HepG2 (cell line): ENCODE measurements at regions not wholly inside any gene's neighbourhood (a gene's known extent, or its start where the extent isn't known, plus 50 kb on each side); places are given as distances from the start of the nearest gene placed in this dataset.

Source experiments
- ARHGAP35 ChIP-seq: sonication (generic); formaldehyde crosslinking; IDR thresholded peaks from 2 replicates; pipeline ENCODE4 v1.9.0; 2022; ENCODE audit warnings: mild to moderate bottlenecking, inconsistent platforms, moderate library complexity, missing genetic modification reagents, borderline replicate concordance
- ARNTL ChIP-seq: sonication (generic); formaldehyde crosslinking; IDR thresholded peaks from 2 replicates; pipeline ENCODE4 v1.4.0; 2020; ENCODE audit warnings: mild to moderate bottlenecking, missing genetic modification reagents
- ASH2L ChIP-seq: fragments of 300-600, 200-600 bp; sonication (generic); IDR thresholded peaks from 2 replicates; pipeline ENCODE4 v1.7.0; 2017; ENCODE audit warnings: low read depth, mild to moderate bottlenecking, moderate library complexity, mixed read lengths, low read length; ENCODE audit not compliant: insufficient read length
- DR1 ChIP-seq: sonication (generic); formaldehyde crosslinking; IDR thresholded peaks from 2 replicates; pipeline ENCODE4 v1.8.0; 2021; ENCODE audit warnings: mild to moderate bottlenecking, missing genetic modification reagents, inconsistent platforms
- ERF ChIP-seq: IDR thresholded peaks from 2 replicates; pipeline ENCODE4 v1.6.1; 2018; ENCODE audit warnings: missing biosample characterization, missing genetic modification reagents
- FOXA1 ChIP-seq, 2 experiments: fragments of 450-650 bp in 1 of 2; sonication (generic) in 1 of 2; formaldehyde crosslinking in 1 of 2; IDR thresholded peaks; 2 replicates each; pipeline versions ENCODE4 v1.4.0 to v1.6.1; 2016 to 2020; ENCODE audit warnings: missing genetic modification reagents in 1 of 2
- KDM5B ChIP-seq: sonication (generic); formaldehyde crosslinking; IDR thresholded peaks from 2 replicates; pipeline ENCODE4 v1.4.0; 2020; ENCODE audit warnings: missing genetic modification reagents, mild to moderate bottlenecking, borderline replicate concordance
- MBD4 ChIP-seq: IDR thresholded peaks from 2 replicates; pipeline ENCODE4 v1.6.1; 2012; ENCODE audit warnings: low read length, inconsistent platforms, borderline replicate concordance
- NR2F1 ChIP-seq, 2 experiments: fragments of 450-650 bp in 1 of 2; formaldehyde crosslinking in 1 of 2; IDR thresholded peaks; 2 replicates each; pipeline versions ENCODE4 v1.5.0 to v1.6.1; 2016 to 2020; ENCODE audit warnings: mild to moderate bottlenecking in 1 of 2, missing compliant biosample characterization in 1 of 2, missing genetic modification reagents in 1 of 2, moderate library complexity in 1 of 2
- NR2F2 ChIP-seq: IDR thresholded peaks from 2 replicates; pipeline ENCODE4 v1.6.1; 2012; ENCODE audit warnings: low read depth, inconsistent platforms, borderline replicate concordance
- RCOR2 ChIP-seq: IDR thresholded peaks from 2 replicates; pipeline ENCODE4 v1.6.1; 2016; ENCODE audit warnings: missing biosample characterization, missing genetic modification reagents
- SAFB2 ChIP-seq: sonication (generic); formaldehyde crosslinking; IDR thresholded peaks from 2 replicates; pipeline ENCODE4 v1.5.1; 2020; ENCODE audit warnings: missing genetic modification reagents, low read depth, mild to moderate bottlenecking, borderline replicate concordance
- SALL2 ChIP-seq: sonication (generic); formaldehyde crosslinking; IDR thresholded peaks from 2 replicates; pipeline ENCODE4 v1.8.1; 2023; ENCODE audit warnings: mild to moderate bottlenecking, missing genetic modification reagents, inconsistent platforms
- ZBTB34 ChIP-seq: sonication (generic); formaldehyde crosslinking; IDR thresholded peaks from 2 replicates; pipeline ENCODE4 v1.8.0; 2022; ENCODE audit warnings: mild to moderate bottlenecking, missing genetic modification reagents
- ZFP37 ChIP-seq: sonication (generic); formaldehyde crosslinking; IDR thresholded peaks from 2 replicates; pipeline ENCODE4 v1.4.0; 2020; ENCODE audit warnings: missing genetic modification reagents, borderline replicate concordance
- ZGPAT ChIP-seq: IDR thresholded peaks from 2 replicates; pipeline ENCODE4 v1.6.1; 2016; ENCODE audit warnings: mild to moderate bottlenecking
- ZNF234 ChIP-seq: sonication (generic); formaldehyde crosslinking; conservative IDR thresholded peaks from 2 replicates; pipeline ENCODE4 v1.5.1; 2020; ENCODE audit warnings: mild to moderate bottlenecking, missing genetic modification reagents
- ZNF3 ChIP-seq: IDR thresholded peaks from 2 replicates; pipeline ENCODE4 v1.7.0; 2017; ENCODE audit warnings: inconsistent platforms
- ZNF451 ChIP-seq: sonication (generic); formaldehyde crosslinking; IDR thresholded peaks from 2 replicates; pipeline ENCODE4 v1.5.0; 2020; ENCODE audit warnings: mild to moderate bottlenecking, missing genetic modification reagents
- ZNF576 ChIP-seq: sonication (generic); formaldehyde crosslinking; IDR thresholded peaks from 2 replicates; pipeline ENCODE4 v1.4.0; 2020; ENCODE audit warnings: mild to moderate bottlenecking, missing genetic modification reagents
- ZNF619 ChIP-seq: sonication (generic); formaldehyde crosslinking; IDR thresholded peaks from 2 replicates; pipeline ENCODE4 v1.4.0; 2020; ENCODE audit warnings: mild to moderate bottlenecking, missing genetic modification reagents
- ZNF713 ChIP-seq: sonication (generic); formaldehyde crosslinking; IDR thresholded peaks from 2 replicates; pipeline ENCODE4 v1.4.0; 2020; ENCODE audit warnings: mild to moderate bottlenecking, missing genetic modification reagents
- ZNF790 ChIP-seq: sonication (generic); formaldehyde crosslinking; IDR thresholded peaks from 2 replicates; pipeline ENCODE4 v1.8.0; 2022; ENCODE audit warnings: missing genetic modification reagents, mild to moderate bottlenecking, borderline replicate concordance
- TF ChIP-seq, protein P1 (sequence below): sonication (generic); formaldehyde crosslinking; IDR thresholded peaks from 2 replicates; pipeline ENCODE4 v1.8.1; 2023; ENCODE audit warnings: mild to moderate bottlenecking, missing genetic modification reagents
- TF ChIP-seq, protein P2 (sequence below): sonication (generic); formaldehyde crosslinking; conservative IDR thresholded peaks from 2 replicates; pipeline ENCODE4 v1.8.0; 2022; ENCODE audit warnings: mild to moderate bottlenecking, moderate library complexity, missing genetic modification reagents
- TF ChIP-seq, protein P3 (sequence below): sonication (generic); formaldehyde crosslinking; IDR thresholded peaks from 2 replicates; pipeline ENCODE4 v1.5.0; 2020; ENCODE audit warnings: missing genetic modification reagents

DNA sequence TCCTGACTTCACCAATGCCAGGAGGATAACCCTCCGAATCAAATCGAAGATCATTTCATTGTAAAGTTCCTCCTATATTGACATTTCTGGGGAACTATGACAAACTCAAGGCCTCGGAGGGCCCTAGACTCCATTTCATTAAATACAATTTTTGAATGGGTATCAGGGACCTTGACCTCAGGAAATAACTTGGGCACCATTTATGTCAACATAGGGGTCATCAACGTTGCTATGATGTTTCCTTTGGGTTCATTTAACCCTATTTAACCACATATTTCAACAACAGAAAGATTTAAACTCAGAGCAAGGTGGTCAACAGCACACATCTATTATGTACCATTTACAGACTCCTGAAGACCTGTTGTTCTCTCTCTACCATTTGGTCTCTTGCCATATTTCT, 395.1 kb downstream of the TRIML1 start (continued):
- TF ChIP-seq ARNTL (CRISPR knock-in tag): no peak
- no peak for TF ChIP-seq ZBTB34 (CRISPR knock-in tag)
- no peak for TF ChIP-seq DR1 (CRISPR knock-in tag)
- no peak for TF ChIP-seq RCOR2 (CRISPR knock-in tag)
- TF ChIP-seq ZNF3 (CRISPR knock-in tag): no peak
- no peak for TF ChIP-seq ZNF234
- no peak for TF ChIP-seq ASH2L
- TF ChIP-seq ZNF619 (CRISPR knock-in tag): no peak
- TF ChIP-seq ARHGAP35 (CRISPR knock-in tag): no peak
- TF ChIP-seq, protein P1, sequence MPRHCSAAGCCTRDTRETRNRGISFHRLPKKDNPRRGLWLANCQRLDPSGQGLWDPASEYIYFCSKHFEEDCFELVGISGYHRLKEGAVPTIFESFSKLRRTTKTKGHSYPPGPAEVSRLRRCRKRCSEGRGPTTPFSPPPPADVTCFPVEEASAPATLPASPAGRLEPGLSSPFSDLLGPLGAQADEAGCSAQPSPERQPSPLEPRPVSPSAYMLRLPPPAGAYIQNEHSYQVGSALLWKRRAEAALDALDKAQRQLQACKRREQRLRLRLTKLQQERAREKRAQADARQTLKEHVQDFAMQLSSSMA: no peak
- no peak for TF ChIP-seq FOXA1 (IDR thresholded peaks at IDR 0.05)
- TF ChIP-seq FOXA1 (CRISPR knock-in tag; IDR thresholded peaks at IDR 0.05): peak; percentile 40
- peak in 1 of 2 experiments; percentile 37; a peak in 1 of 4 replicates for TF ChIP-seq NR2F1 (CRISPR knock-in tag; IDR thresholded peaks at IDR 0.05)
- no peak for TF ChIP-seq SAFB2 (CRISPR knock-in tag)
- TF ChIP-seq NR2F2: peak; percentile 47; the same call in 1 of the 2 replicates
- TF ChIP-seq ZFP37 (CRISPR knock-in tag): no peak
- TF ChIP-seq MBD4: no peak
- TF ChIP-seq KDM5B (CRISPR knock-in tag): no peak
- TF ChIP-seq, protein P2, sequence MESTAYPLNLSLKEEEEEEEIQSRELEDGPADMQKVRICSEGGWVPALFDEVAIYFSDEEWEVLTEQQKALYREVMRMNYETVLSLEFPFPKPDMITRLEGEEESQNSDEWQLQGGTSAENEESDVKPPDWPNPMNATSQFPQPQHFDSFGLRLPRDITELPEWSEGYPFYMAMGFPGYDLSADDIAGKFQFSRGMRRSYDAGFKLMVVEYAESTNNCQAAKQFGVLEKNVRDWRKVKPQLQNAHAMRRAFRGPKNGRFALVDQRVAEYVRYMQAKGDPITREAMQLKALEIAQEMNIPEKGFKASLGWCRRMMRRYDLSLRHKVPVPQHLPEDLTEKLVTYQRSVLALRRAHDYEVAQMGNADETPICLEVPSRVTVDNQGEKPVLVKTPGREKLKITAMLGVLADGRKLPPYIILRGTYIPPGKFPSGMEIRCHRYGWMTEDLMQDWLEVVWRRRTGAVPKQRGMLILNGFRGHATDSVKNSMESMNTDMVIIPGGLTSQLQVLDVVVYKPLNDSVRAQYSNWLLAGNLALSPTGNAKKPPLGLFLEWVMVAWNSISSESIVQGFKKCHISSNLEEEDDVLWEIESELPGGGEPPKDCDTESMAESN (CRISPR knock-in tag): no peak
- no peak for TF ChIP-seq SALL2 (CRISPR knock-in tag)
- no peak for TF ChIP-seq ZNF790 (CRISPR knock-in tag)
- TF ChIP-seq, protein P3, sequence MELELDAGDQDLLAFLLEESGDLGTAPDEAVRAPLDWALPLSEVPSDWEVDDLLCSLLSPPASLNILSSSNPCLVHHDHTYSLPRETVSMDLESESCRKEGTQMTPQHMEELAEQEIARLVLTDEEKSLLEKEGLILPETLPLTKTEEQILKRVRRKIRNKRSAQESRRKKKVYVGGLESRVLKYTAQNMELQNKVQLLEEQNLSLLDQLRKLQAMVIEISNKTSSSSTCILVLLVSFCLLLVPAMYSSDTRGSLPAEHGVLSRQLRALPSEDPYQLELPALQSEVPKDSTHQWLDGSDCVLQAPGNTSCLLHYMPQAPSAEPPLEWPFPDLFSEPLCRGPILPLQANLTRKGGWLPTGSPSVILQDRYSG (CRISPR knock-in tag): no peak
- TF ChIP-seq ERF (CRISPR knock-in tag): no peak
- no peak for TF ChIP-seq ZNF713 (CRISPR knock-in tag)
- TF ChIP-seq ZGPAT: no peak
- no peak for TF ChIP-seq ZNF451 (CRISPR knock-in tag)
- TF ChIP-seq ZNF576 (CRISPR knock-in tag): no peak
